ENCODE measurements at regions not wholly inside any gene's neighbourhood (a gene's known extent, or its start where the extent isn't known, plus 50 kb on each side); places are given as distances from the start of the nearest gene placed in this dataset.

DNA sequence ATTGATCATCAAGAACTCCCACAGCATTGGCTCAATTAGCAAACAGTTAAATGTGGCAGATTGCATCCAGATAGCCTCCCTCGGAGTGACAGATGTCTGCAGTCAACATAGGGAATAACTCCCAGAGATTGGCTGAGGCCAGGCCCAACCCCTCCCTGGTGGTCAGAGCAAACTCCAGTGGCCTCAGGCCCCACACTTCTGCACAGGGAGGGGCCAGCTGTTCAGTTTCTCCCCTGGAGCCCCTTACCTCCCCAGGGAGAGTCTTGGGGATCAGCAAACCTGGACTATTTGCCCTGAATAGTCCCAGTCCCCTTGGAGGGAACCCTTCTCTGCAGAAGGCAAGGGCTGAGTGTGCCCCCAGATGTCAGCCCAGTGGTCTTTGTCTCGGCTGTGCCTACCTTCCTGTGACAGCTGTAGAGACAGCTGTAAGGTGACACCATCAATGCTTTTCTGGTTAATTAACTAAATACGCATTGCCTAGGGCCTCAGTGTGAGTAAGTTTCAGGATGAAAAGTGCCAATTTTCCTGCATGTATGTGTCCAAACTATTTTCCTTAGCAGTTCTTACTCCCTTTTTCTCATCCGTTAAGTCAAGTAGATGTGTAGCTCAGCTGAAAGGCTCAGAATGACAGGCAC, 102.7 kb upstream of the UQCRFS1 start:
- Histone ChIP-seq H3K18ac (ENCODE audit: extremely low read depth, low read length) (no peak overlapping the region), H3K79me1 (ENCODE audit: low read depth, low read length) (no peaks in the 10 kb centered on the region), H3K4me3 (ENCODE audit: extremely low read depth in 1 of 4, insufficient read depth in 2 of 4, low read depth in 3 of 4, low read length in 4 of 4) (no peak overlapping the region), H2BK15ac (ENCODE audit: low read length) (no peak overlapping the region), H3K9ac (replicated peaks in 1 of 4; ENCODE audit: extremely low read depth in 1 of 4, low read depth in 3 of 4, low read length in 3 of 4) (no peak overlapping the region), H4K8ac (ENCODE audit: extremely low read depth, insufficient read depth, low read length) (no peak overlapping the region), H2BK20ac (ENCODE audit: low read length) (no peak overlapping the region), H3K56ac (replicated peaks; ENCODE audit: insufficient read length, low read depth, low read length) (no peak overlapping the region), H4K20me1 (replicated peaks in 1 of 2; ENCODE audit: control insufficient read depth in 1 of 2, insufficient read depth in 2 of 2, low read length in 2 of 2) (no peaks in the 10 kb centered on the region), H3K4me1 (replicated peaks in 1 of 4; ENCODE audit: control insufficient read depth in 3 of 4, insufficient read depth in 4 of 4, low read length in 3 of 4) (peaks cover 0 to 9% (median 4%) of the 10 kb centered on the region in 4 experiments; a peak in 4 of 7 replicates), H3K27me3 (replicated peaks in 1 of 4; ENCODE audit: control insufficient read depth in 3 of 4, extremely low read depth in 1 of 4, insufficient read depth in 3 of 4, low read length in 3 of 4) (no peaks in the 10 kb centered on the region), H2AFZ (ENCODE audit: low read length) (no peak overlapping the region), H3K9me3 (ENCODE audit: insufficient read depth in 2 of 2, low read depth in 1 of 2, low read length in 1 of 2) (no peaks in the 10 kb centered on the region), H2BK12ac (ENCODE audit: low read depth, low read length) (no peak overlapping the region), H4K91ac (replicated peaks; ENCODE audit: insufficient read length, low read length) (no peak overlapping the region), H3K23me2 (ENCODE audit: low read depth, low read length) (no peaks in the 10 kb centered on the region), H2BK5ac (ENCODE audit: low read depth, low read length) (no peak overlapping the region), H2AK5ac (ENCODE audit: low read depth, low read length) (no peak overlapping the region; the same call in 1 of the 2 replicates), H3K14ac (ENCODE audit: insufficient read length) (no peak overlapping the region), H3K4me2 (ENCODE audit: insufficient read depth in 1 of 2, low read depth in 2 of 2, low read length in 2 of 2) (no peak overlapping the region), H3K79me2 (ENCODE audit: control insufficient read depth in 1 of 2, insufficient read depth in 2 of 2, low read length in 2 of 2) (no peaks in the 10 kb centered on the region), H3K23ac (ENCODE audit: insufficient read length) (no peak overlapping the region), H4K5ac (ENCODE audit: insufficient read length, low read depth, low read length) (no peak overlapping the region), H3K27ac (ENCODE audit: low read depth, low read length) (no peak overlapping the region), H2BK120ac (replicated peaks; ENCODE audit: low read depth, low read length) (no peak overlapping the region), H3K4ac (replicated peaks; ENCODE audit: insufficient read length, low read depth, low read length) (no peak overlapping the region), H3K36me3 (ENCODE audit: control insufficient read depth in 2 of 4, insufficient read depth in 4 of 4, low read length in 3 of 4) (no peaks in the 10 kb centered on the region)
- WGBS, 2 experiments (ENCODE audit: extremely low coverage in 1 of 2, insufficient coverage in 1 of 2, insufficient read length in 1 of 2, insufficient replicate concordance in 2 of 2, low coverage in 1 of 2, low lambda C conversion rate in 2 of 2, missing lambda C conversion rate in 1 of 2): 77% methylated on average over 4 of the region's 4 CpGs; no CpG with 5 or more reads in 1 of the 2 experiments
- ChIA-PET CTCF (ENCODE audit: partially characterized antibody) (interaction anchor here (1.3 to 1.8 kb wide), 3 partner anchors 8 to 163 kb away, joined by 4 to 7 read pairs (median 5); no protein-coding TSS in a partner anchor), POLR2A (ENCODE audit: partially characterized antibody) (no interaction called here)
- FAIRE-seq (no peak), DNase-seq (ENCODE audit: low read depth in 1 of 2, low spot score in 2 of 2) (no peak)
- no peak for TF ChIP-seq JUN (IDR thresholded peaks at IDR 0.05; ENCODE audit: low read depth, low read length)
- TF ChIP-seq SIN3A (conservative IDR thresholded peaks at IDR 0.05 in 1 of 2, IDR thresholded peaks at IDR 0.05 in 1 of 2; ENCODE audit: low read depth in 1 of 2, low read length in 2 of 2): no peak
- TF ChIP-seq TAF7 (optimal IDR thresholded peaks at IDR 0.05; ENCODE audit: borderline replicate concordance, low read depth, low read length): no peak
- TF ChIP-seq, protein P1, sequence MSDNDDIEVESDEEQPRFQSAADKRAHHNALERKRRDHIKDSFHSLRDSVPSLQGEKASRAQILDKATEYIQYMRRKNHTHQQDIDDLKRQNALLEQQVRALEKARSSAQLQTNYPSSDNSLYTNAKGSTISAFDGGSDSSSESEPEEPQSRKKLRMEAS (IDR thresholded peaks at IDR 0.05): no peak
- TF ChIP-seq NANOG (IDR thresholded peaks at IDR 0.05; ENCODE audit: insufficient read depth, low read depth, low read length, poor library complexity, severe bottlenecking): no peak
- TF ChIP-seq ZNF274 (IDR thresholded peaks at IDR 0.05; ENCODE audit: borderline replicate concordance, extremely low read depth, low read length): no peak
- TF ChIP-seq BRCA1 (IDR thresholded peaks at IDR 0.05; ENCODE audit: low read depth, low read length): no peak
- no peak for TF ChIP-seq TEAD4 (IDR thresholded peaks at IDR 0.05; ENCODE audit: low read depth, low read length)
- no peak for TF ChIP-seq SIX5 (IDR thresholded peaks at IDR 0.05; ENCODE audit: low read depth, low read length)
- no peak for TF ChIP-seq RBBP5 (IDR thresholded peaks at IDR 0.05; ENCODE audit: borderline replicate concordance, low read depth, low read length)
- TF ChIP-seq, protein P2, sequence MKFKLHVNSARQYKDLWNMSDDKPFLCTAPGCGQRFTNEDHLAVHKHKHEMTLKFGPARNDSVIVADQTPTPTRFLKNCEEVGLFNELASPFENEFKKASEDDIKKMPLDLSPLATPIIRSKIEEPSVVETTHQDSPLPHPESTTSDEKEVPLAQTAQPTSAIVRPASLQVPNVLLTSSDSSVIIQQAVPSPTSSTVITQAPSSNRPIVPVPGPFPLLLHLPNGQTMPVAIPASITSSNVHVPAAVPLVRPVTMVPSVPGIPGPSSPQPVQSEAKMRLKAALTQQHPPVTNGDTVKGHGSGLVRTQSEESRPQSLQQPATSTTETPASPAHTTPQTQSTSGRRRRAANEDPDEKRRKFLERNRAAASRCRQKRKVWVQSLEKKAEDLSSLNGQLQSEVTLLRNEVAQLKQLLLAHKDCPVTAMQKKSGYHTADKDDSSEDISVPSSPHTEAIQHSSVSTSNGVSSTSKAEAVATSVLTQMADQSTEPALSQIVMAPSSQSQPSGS (IDR thresholded peaks at IDR 0.05; ENCODE audit: low read length): no peak
- no peak for TF ChIP-seq NRF1 (IDR thresholded peaks at IDR 0.05; ENCODE audit: low read depth, low read length)
